ENCODE measurements at regions not wholly inside any gene's neighbourhood (a gene's known extent, or its start where the extent isn't known, plus 50 kb on each side); places are given as distances from the start of the nearest gene placed in this dataset.

- FAIRE-seq (no peak), DNase-seq (ENCODE audit: insufficient read length, low spot score) (no peak)
- no peak for TF ChIP-seq POU2F2 (IDR thresholded peaks at IDR 0.05; ENCODE audit: low read depth, low read length)
- TF ChIP-seq TAF1 (IDR thresholded peaks at IDR 0.05; ENCODE audit: low read depth, low read length) = no peak
- no peak for TF ChIP-seq POLR2A (IDR thresholded peaks at IDR 0.05; ENCODE audit: low read depth, low read length)
- TF ChIP-seq SPI1 (IDR thresholded peaks at IDR 0.05; ENCODE audit: low read depth, low read length) = no peak
- no peak for TF ChIP-seq PAX5 (IDR thresholded peaks at IDR 0.05; ENCODE audit: insufficient read depth, low read length, severe bottlenecking)
- TF ChIP-seq POLR2AphosphoS5 (IDR thresholded peaks at IDR 0.05; ENCODE audit: low read depth, low read length) = no peak
Observed at GRCh38 chr1:98323388-98323787, 338.1 kb upstream of the SNX7 start.

GRCh38 chr1:98322966-98323365, 338.6 kb upstream of the SNX7 start:
- no peak for FAIRE-seq
- TF ChIP-seq POLR2A (IDR thresholded peaks at IDR 0.05; ENCODE audit: low read depth, low read length) (no peak), SPI1 (IDR thresholded peaks at IDR 0.05; ENCODE audit: low read depth, low read length) (no peak), POU2F2 (IDR thresholded peaks at IDR 0.05; ENCODE audit: low read depth, low read length) (no peak), POLR2AphosphoS5 (IDR thresholded peaks at IDR 0.05; ENCODE audit: low read depth, low read length) (no peak), PAX5 (IDR thresholded peaks at IDR 0.05; ENCODE audit: insufficient read depth, low read length, severe bottlenecking) (no peak), TAF1 (IDR thresholded peaks at IDR 0.05; ENCODE audit: low read depth, low read length) (no peak)
- no peak for DNase-seq (ENCODE audit: insufficient read length, low spot score)

GRCh38 chr1:98322086-98322485, 339.4 kb upstream of the SNX7 start:
- FAIRE-seq = no peak
- no peak for DNase-seq (ENCODE audit: insufficient read length, low spot score)
- TF ChIP-seq POLR2AphosphoS5 (IDR thresholded peaks at IDR 0.05; ENCODE audit: low read depth, low read length) = no peak
- no peak for TF ChIP-seq POU2F2 (IDR thresholded peaks at IDR 0.05; ENCODE audit: low read depth, low read length)
- no peak for TF ChIP-seq TAF1 (IDR thresholded peaks at IDR 0.05; ENCODE audit: low read depth, low read length)
- no peak for TF ChIP-seq POLR2A (IDR thresholded peaks at IDR 0.05; ENCODE audit: low read depth, low read length)
- TF ChIP-seq PAX5 (IDR thresholded peaks at IDR 0.05; ENCODE audit: insufficient read depth, low read length, severe bottlenecking) = no peak
- TF ChIP-seq SPI1 (IDR thresholded peaks at IDR 0.05; ENCODE audit: low read depth, low read length) = no peak

- no peak for DNase-seq (ENCODE audit: insufficient read length, low spot score)
- no peak for FAIRE-seq
- TF ChIP-seq SPI1 (IDR thresholded peaks at IDR 0.05; ENCODE audit: low read depth, low read length) = no peak
Observed at GRCh38 chr1:98321191-98321590, 340.3 kb upstream of the SNX7 start.

GRCh38 chr1:98316286-98316905, 345.1 kb upstream of the SNX7 start:
- TF ChIP-seq POLR2AphosphoS5 (IDR thresholded peaks at IDR 0.05; ENCODE audit: low read depth, low read length) = no peak
- no peak for TF ChIP-seq POLR2A (IDR thresholded peaks at IDR 0.05; ENCODE audit: low read depth, low read length)
- no peak for TF ChIP-seq POU2F2 (IDR thresholded peaks at IDR 0.05; ENCODE audit: low read depth, low read length)
- no peak for TF ChIP-seq PAX5 (IDR thresholded peaks at IDR 0.05; ENCODE audit: insufficient read depth, low read length, severe bottlenecking)
- no peak for TF ChIP-seq SPI1 (IDR thresholded peaks at IDR 0.05; ENCODE audit: low read depth, low read length)
- TF ChIP-seq TAF1 (IDR thresholded peaks at IDR 0.05; ENCODE audit: low read depth, low read length) = no peak
- FAIRE-seq (no peak), DNase-seq (ENCODE audit: insufficient read length, low spot score) (no peak)

- TF ChIP-seq PAX5 (IDR thresholded peaks at IDR 0.05; ENCODE audit: insufficient read depth, low read length, severe bottlenecking) (no peak), POLR2A (IDR thresholded peaks at IDR 0.05; ENCODE audit: low read depth, low read length) (no peak), POLR2AphosphoS5 (IDR thresholded peaks at IDR 0.05; ENCODE audit: low read depth, low read length) (no peak), POU2F2 (IDR thresholded peaks at IDR 0.05; ENCODE audit: low read depth, low read length) (no peak), TAF1 (IDR thresholded peaks at IDR 0.05; ENCODE audit: low read depth, low read length) (no peak), SPI1 (IDR thresholded peaks at IDR 0.05; ENCODE audit: low read depth, low read length) (no peak)
- FAIRE-seq (no peak), DNase-seq (ENCODE audit: insufficient read length, low spot score) (no peak)
Observed at GRCh38 chr1:98315309-98315708, 346.2 kb upstream of the SNX7 start.

GRCh38 chr1:98314601-98315000, 346.9 kb upstream of the SNX7 start:
- TF ChIP-seq TAF1 (IDR thresholded peaks at IDR 0.05; ENCODE audit: low read depth, low read length) = no peak
- TF ChIP-seq SPI1 (IDR thresholded peaks at IDR 0.05; ENCODE audit: low read depth, low read length) = no peak
- no peak for TF ChIP-seq POLR2AphosphoS5 (IDR thresholded peaks at IDR 0.05; ENCODE audit: low read depth, low read length)
- no peak for TF ChIP-seq PAX5 (IDR thresholded peaks at IDR 0.05; ENCODE audit: insufficient read depth, low read length, severe bottlenecking)
- no peak for TF ChIP-seq POLR2A (IDR thresholded peaks at IDR 0.05; ENCODE audit: low read depth, low read length)
- no peak for TF ChIP-seq POU2F2 (IDR thresholded peaks at IDR 0.05; ENCODE audit: low read depth, low read length)
- DNase-seq (ENCODE audit: insufficient read length, low spot score) (no peak), FAIRE-seq (no peak)

- TF ChIP-seq POU2F2 (IDR thresholded peaks at IDR 0.05; ENCODE audit: low read depth, low read length) (no peak), PAX5 (IDR thresholded peaks at IDR 0.05; ENCODE audit: insufficient read depth, low read length, severe bottlenecking) (no peak), POLR2A (IDR thresholded peaks at IDR 0.05; ENCODE audit: low read depth, low read length) (no peak), SPI1 (IDR thresholded peaks at IDR 0.05; ENCODE audit: low read depth, low read length) (no peak), TAF1 (IDR thresholded peaks at IDR 0.05; ENCODE audit: low read depth, low read length) (no peak)
- FAIRE-seq (no peak), DNase-seq (ENCODE audit: insufficient read length, low spot score) (no peak)
Observed at GRCh38 chr1:98306517-98307089, 354.9 kb upstream of the SNX7 start.

GRCh38 chr1:98305362-98305761, 356.2 kb upstream of the SNX7 start:
- no peak for FAIRE-seq

GRCh38 chr1:98304888-98305287, 356.6 kb upstream of the SNX7 start:
- TF ChIP-seq POLR2AphosphoS5 (IDR thresholded peaks at IDR 0.05; ENCODE audit: low read depth, low read length) (no peak), SPI1 (IDR thresholded peaks at IDR 0.05; ENCODE audit: low read depth, low read length) (no peak), POU2F2 (IDR thresholded peaks at IDR 0.05; ENCODE audit: low read depth, low read length) (no peak), POLR2A (IDR thresholded peaks at IDR 0.05; ENCODE audit: low read depth, low read length) (no peak), TAF1 (IDR thresholded peaks at IDR 0.05; ENCODE audit: low read depth, low read length) (no peak), PAX5 (IDR thresholded peaks at IDR 0.05; ENCODE audit: insufficient read depth, low read length, severe bottlenecking) (no peak)
- no peak for DNase-seq (ENCODE audit: insufficient read length, low spot score)
- no peak for FAIRE-seq

More at GRCh38 chr1:98305362-98305761, 356.2 kb upstream of the SNX7 start:
- TF ChIP-seq POLR2A (IDR thresholded peaks at IDR 0.05; ENCODE audit: low read depth, low read length) (no peak), POLR2AphosphoS5 (IDR thresholded peaks at IDR 0.05; ENCODE audit: low read depth, low read length) (no peak), PAX5 (IDR thresholded peaks at IDR 0.05; ENCODE audit: insufficient read depth, low read length, severe bottlenecking) (no peak), SPI1 (IDR thresholded peaks at IDR 0.05; ENCODE audit: low read depth, low read length) (no peak), POU2F2 (IDR thresholded peaks at IDR 0.05; ENCODE audit: low read depth, low read length) (no peak), TAF1 (IDR thresholded peaks at IDR 0.05; ENCODE audit: low read depth, low read length) (no peak)
- DNase-seq (ENCODE audit: insufficient read length, low spot score) = no peak

Data from GM12891 (cell line).